NCI-H1105 treated with DMSO at 0.1 percent for 48 hours (cell line): ENCODE measurements at regions not wholly inside any gene's neighbourhood (a gene's known extent, or its start where the extent isn't known, plus 50 kb on each side); places are given as distances from the start of the nearest gene placed in this dataset.
"Not testable (repeated sequence)": the region's sequence is repeated elsewhere in the genome, so short reads cannot be mapped to it uniquely, and the experiment has no call there.

ENCODE experiments used
- DNase-seq: peaks from one replicate; lab custom pipeline; 2025; lab: John Stamatoyannopoulos, UW

DNA sequence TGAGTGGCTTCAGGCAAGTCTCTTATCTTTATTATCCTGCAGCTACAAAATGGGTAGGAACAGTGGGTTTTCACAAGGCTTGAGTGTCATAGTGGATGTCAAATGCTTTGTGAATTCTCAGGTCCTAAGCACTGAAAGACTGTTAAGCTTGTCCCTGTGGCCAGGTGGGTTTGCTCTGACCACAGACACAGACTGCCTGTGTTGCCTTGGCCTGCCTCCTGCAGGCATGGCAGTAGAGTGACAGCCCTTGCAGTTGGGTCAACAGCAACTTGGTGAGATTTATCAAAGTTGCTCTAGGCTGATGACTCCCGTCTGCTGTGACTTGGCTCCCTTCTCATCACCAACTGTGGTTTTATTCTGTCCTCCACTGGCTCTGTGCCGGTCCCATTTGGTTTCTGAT lies 520.0 kb upstream of the CCDC196 start:
- DNase-seq: no peak

DNA sequence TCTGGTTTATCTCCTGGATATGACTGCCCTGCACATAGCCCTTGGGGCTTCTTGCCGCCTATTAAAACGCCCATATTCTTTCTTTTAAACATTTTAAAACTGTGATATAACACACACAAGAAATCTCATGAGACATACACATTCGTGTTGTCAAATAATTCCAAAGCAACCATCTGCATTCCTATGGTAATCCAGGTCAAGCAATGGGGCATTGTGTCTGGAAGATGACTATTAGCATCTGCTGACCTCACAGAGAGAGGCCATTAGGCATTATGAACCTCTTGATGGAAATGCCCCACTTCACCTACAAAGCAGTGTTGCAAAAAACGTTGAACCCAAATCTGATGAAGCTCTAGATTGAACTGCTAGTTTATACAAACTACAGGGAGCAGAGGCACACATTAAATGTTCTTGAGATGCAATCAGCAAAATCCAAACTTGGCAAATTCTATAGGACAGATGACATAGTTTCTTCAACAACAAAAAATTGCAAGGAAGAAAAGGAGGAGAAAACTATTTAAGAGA lies 513.8 kb upstream of the CCDC196 start:
- DNase-seq: no peak

DNA sequence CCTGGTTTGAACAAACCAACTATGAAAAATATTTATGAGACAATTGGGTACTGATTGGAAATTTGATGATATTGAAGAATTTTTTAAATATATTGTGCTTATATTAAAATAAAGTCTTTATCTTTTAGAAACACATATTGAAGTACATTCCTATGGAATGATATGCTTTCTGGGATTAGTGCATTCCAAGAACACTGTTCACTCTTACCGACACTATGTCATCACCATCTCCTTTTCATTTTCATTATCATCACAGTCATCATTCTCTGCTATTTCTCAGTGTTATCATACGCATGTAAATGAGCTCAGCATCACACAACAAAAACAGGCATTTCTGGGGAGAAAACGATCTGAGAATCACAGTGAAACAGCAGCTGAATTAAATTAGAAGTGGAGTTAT lies 513.3 kb upstream of the CCDC196 start:
- DNase-seq: no peak

DNA sequence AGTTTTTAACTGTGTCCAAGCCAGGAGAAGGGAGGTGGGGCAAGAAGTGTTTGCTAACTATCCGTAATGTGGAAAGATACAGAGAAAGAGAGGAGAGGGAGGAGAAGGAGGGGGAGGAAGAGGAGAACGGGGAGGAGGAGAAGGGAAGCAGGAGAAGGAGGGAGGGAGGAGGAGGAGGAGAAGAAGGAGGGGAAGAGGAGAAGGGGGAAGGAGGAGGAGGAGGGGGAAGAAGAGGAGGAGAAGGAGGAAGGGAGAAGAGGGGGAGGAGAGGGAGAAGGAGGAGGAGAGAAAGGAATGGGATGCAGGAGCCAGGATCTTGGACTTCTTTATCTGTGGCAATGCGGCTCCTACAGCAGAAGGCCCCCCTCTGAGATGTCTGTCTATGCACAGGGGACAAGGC lies 510.3 kb upstream of the CCDC196 start:
- no peak for DNase-seq

DNA sequence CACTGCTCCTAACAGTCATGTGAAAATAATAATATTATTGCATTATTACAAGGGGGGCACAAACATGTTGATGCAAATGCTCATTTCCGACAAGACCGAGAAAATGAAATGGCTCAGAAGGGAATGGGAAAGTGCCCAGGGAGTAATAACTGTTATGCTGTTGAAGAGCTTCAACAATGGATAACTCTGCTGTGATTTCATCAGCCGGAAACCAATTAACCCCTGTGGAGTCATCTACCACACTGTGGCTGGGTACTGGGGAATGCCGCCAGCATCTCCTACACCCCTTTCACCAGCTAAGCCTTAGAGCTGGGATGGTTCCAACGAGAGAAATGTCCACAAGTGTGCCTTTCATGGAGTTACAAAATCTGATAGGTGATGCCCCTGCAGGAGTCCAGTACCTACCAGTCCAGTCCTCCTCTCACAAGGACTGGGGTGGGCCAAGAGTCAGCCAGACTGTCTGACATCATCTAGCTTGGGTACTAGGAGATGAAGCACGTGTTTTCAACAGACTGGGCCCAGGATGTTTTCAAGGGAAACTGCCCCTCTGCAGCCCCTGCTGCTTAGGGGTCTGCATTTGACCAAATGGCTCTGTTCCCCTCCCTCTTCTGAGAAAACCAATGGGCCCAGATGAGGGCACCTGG lies 509.3 kb upstream of the CCDC196 start:
- no peak for DNase-seq

DNA sequence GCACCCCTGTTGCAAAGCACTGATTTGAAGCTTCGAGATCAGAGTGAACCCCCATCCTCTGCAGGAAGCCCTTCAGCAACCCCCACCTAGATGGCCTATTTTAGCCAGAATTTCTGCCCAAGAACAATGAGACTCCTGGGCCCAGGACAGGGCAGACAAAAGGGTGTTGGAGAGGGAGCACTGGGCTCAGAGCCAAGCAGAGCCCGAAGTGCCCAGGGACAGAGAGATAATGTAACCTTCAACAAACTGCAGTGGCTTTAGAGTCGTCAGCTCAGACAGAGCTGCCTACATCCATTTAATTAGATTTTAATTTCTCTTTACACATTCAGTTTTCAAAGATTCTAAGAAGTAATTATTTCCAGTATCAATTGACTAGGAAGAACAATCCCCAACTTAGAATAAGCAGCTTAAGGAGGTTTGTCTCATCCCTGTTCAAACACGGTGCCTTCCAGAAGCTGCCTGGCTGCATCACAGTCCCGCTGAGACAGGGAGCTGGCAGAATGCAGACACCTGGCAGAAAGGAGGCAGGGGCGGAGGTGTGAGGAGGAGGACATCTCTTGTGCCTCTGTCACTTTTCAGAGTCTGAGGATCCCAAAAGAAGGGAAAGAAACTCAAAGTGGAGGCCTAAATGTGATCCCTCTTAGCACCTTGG lies 504.9 kb upstream of the CCDC196 start:
- no peak for DNase-seq

- no peak for DNase-seq
Observed at GRCh38 chr14:65986041-65986440, 500.1 kb upstream of the CCDC196 start.

- no peak for DNase-seq
Observed at GRCh38 chr14:65989981-65990380, 496.2 kb upstream of the CCDC196 start.

DNA sequence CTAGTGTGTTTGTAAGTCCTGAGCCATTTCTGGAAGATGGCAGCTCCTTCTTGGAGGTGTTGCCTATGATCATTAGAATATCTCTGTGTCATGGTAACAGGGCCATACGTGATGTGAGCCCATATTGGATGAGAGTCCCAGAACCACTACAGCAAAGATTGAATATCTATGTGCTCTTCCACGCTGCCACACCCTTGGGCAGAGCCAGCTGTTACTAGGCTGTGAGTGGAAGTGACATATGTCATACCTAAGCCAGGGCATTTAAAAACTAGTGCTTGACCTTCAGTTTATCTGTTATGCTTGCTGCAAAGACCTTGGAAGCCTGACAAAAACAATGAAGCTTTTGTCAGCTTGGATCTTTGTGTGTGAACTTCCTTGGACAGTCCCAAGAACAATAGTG lies 495.1 kb upstream of the CCDC196 start:
- no peak for DNase-seq

DNA sequence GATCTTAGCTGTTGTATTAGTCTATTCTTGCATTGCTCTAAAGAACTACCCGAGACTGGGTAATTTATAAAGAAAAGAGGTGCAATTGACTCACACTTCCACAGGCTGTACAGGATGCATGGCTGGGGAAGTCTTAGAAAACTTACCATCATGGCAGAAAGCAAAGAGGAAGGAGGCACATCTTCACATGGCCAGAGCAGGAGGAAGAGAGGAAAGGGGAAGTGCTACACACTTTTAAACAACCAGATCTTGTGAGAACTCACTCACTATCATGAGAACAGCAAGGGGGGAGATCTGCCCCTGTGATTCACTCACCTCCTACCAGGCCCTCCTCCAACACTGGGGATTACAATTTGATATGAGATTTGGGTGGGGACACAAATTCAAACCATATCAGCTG lies 494.2 kb upstream of the CCDC196 start:
- DNase-seq: not testable (repeated sequence)

- no peak for DNase-seq
Observed at GRCh38 chr14:65993103-65993502, 493.1 kb upstream of the CCDC196 start.

- DNase-seq: no peak
Observed at GRCh38 chr14:65993996-65994395, 492.2 kb upstream of the CCDC196 start.

GRCh38 chr14:65997347-65997746 lies 488.8 kb upstream of the CCDC196 start:
- no peak for DNase-seq

- no peak for DNase-seq
Observed at GRCh38 chr14:65999865-66000264, 486.3 kb upstream of the CCDC196 start.

DNA sequence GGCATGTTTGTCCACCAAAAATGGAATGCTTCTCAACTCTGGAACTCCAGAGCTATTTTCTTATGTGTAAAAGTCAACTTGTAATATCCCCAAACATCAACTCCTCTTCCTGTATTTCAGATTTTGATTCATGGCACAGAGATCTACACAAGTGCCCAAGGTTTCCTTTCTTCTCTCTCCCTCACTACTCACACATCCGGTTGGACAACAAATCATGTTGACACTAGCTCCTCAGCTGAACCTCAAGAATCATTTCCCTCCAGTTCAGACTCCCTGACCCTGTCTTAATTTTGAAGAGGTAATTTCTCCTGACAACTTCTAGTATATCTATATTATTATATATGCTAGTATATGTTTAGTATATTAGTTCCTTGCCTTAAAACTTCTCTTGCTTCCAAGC lies 485.4 kb upstream of the CCDC196 start:
- no peak for DNase-seq

- no peak for DNase-seq
Observed at GRCh38 chr14:66001356-66001755, 484.8 kb upstream of the CCDC196 start.

GRCh38 chr14:66003082-66003730 lies 483.0 kb upstream of the CCDC196 start:
- DNase-seq: no peak

DNA sequence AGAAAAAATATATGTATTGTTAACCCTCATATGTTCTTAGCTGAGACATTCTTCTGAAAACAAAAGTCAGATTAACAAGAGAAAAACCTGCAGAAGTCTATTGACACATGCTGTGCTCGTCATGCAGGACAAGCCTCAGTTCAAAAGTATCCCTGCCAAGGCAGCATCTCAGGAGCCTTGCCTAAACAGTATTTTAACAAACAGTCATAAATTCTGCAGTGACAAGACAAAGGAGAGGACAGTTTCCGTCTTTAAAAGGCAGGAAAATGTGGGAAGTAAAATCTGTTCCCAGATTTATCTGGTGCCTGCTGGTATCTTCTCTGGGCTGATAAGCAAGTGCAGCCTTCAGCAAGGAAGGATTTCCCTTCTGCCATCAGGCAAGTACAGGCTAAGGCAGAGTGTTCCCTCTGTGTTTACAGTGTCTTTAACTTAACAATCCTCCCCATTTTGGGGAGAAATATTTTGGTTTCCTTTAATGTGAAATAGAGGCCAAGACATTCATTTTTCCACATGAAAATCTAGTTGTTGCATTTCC lies 480.2 kb upstream of the CCDC196 start:
- DNase-seq: no peak

GRCh38 chr14:66008631-66009030 lies 477.5 kb upstream of the CCDC196 start:
- DNase-seq: no peak

DNA sequence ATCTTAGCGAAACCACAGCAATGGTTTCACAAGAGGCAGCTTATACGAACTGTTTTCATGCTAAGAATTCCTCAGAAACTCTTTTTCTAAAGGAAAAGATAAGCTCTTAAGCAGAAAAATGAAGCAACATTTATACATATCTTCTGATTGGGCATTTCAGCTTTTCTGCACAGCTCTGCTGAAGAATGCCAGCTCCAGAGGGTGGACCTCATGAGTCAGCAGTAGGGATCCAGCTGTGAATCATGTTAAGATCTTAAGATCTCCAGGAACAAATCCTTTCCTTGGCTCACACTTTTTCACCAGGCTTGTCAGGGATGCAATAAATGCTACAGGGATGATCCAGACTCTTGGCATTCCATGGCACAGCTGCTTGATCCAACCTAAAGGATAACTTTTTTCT lies 477.1 kb upstream of the CCDC196 start:
- no peak for DNase-seq

GRCh38 chr14:66010695-66011094 lies 475.5 kb upstream of the CCDC196 start:
- no peak for DNase-seq

DNA sequence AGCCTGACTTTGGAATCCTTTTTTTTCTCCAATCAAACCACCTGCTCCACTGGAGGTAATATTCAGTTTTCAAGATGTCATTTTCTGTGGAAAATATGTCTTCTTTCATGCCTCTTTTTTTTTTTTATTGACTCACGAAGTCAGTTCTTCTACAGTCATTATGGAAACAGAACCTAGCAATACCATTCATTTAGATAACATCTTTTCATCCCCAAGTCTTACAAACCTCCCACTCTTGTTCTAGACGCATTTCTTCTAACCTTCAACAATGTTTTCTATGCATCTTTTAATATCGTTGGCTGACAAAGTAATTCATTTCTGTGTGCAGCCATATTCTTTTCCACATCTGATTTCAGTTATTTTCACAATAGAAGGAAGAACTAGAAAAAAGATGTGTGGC lies 474.3 kb upstream of the CCDC196 start:
- DNase-seq: no peak

DNA sequence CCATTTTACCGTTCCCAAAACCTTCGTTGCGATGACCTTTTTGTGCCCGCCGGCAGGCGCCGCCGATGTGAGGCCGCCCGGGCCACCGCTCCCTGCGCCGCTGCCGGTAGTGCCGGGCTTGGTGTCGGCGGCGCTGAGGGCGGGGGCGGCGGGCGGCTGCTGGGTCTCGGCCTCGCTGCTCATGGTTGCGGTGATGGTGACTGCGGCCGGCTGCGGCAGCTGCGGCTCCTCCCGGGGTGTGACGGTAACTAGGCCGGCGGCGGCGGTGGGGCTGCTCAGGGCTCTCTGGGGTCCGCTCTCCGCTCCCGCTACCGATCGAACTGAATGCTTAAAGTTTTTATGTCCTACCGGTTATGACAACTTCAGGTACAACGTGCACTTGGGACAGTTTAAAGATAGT lies 472.6 kb upstream of the CCDC196 start:
- DNase-seq: not testable (repeated sequence)
